HG03097 (cell line): ENCODE measurements at regions not wholly inside any gene's neighbourhood (a gene's known extent, or its start where the extent isn't known, plus 50 kb on each side); places are given as distances from the start of the nearest gene placed in this dataset.
"Not testable (repeated sequence)": the region's sequence is repeated elsewhere in the genome, so short reads cannot be mapped to it uniquely, and the experiment has no call there.

Experiments used
- ATAC-seq: cut with Tn5 transposase; IDR thresholded peaks from one replicate; pipeline ENCODE4 v1.9.1; 2021; ENCODE audit not compliant: unreplicated experiment, low FRiP score

DNA sequence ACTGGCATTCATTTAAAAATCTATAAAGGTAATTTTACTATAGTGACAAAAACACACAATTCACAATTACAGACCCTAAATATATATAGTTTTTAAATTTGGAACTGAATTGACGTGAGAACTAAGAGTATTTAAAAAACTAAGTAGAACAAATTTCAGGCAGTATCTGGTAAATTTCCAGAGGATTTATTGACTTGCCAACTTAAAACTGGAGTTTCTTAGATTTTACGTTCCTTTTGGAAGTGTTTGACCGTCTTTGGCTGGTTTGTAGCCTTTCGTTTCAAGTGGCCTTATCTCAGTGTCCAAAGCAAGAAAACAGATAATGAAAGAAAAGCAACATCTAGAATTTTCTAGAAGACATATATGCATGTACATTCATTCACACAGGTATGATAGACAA, 234.4 kb upstream of the VLDLR start:
- no peak for ATAC-seq

DNA sequence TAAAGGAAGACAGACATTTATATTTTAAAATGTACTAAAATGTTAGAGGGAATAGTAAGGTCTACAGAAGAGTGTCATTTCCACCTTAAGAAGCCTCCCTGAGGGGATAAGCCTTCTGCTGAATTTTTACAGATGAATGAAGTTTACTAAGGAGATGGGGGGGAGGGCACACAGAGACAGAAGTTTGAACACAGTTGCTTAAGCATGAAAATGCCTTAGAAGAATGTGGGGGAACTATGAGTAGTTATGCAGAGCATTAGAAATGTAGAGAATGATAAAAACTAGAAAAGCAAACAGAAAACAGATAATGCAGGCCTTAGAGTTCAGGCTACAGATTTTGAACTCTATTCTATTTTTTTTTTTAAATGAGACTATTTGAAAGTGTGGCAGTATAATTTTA, 232.2 kb upstream of the VLDLR start:
- ATAC-seq, result no peak

DNA sequence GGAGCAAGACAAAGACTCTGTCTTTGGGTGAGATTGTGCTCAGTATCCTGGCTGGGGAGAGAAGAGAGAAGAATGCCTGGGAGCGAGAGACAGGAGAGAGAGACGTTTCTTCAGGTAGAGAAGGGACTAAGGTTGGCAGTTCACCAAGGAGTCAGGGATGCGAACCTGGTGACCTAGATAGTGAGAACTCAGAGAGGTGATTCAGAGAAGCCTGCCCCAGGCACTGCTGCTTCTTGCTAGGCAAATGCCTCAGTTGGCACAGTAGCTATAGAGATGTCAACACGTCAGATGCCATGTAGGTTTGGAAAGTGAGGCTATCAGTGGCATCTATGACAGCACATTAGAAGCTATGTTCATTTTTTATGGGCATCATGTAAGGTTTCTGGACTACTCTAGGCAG, 231.6 kb upstream of the VLDLR start:
- ATAC-seq, result no peak

DNA sequence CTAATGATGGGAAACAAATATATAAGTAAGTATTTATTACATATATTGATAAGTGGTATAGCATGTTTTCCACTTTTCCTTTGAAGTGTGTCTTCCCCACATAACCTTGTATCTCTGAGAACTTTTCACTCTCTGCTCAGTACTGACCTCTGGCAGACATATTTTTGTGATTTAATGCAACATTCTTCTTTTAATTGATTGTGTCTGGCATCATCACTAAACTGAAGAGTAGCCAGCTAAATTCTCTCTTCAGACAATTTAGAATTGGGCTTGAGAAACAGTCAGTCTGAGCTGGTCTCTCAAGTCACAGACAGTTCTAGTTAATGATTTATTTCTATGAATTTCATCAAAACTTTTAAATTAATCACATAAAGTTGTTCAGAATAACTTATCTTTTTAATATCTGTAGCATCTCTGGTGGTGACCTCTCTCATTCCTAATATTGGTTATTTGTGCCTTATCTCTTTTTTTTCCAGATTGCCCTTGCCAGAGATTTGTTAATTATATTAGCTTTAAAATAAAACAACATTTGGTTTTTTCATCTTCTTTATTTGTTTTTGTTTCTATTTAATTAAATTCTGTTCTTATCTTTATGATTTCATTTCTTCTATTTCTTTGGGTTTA, 230.0 kb upstream of the VLDLR start:
- not testable (repeated sequence) for ATAC-seq

DNA sequence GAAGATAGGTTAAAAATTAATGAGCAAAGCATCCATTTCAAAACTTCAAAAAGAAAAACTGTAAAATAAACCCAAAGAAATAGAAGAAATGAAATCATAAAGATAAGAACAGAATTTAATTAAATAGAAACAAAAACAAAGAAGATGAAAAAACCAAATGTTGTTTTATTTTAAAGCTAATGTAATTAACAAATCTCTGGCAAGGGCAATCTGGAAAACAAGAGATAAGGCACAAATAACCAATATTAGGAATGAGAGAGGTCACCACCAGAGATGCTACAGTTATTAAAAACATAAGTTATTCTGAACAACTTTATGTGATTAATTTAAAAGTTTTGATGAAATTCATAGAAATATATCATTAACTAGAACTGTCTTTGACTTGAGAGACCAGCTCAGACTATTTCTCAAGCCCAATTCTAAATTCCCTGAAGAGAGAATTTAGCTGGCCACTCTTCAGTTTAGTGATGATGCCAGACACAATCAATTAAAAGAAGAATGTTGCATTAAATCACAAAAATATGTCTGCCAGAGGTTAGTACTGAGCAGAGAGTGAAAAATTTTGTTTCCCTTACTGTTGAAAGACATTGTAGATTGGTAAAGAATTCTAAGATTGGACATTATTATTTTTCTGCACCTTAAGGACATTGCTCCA, 227.4 kb upstream of the VLDLR start:
- ATAC-seq, result not testable (repeated sequence)

DNA sequence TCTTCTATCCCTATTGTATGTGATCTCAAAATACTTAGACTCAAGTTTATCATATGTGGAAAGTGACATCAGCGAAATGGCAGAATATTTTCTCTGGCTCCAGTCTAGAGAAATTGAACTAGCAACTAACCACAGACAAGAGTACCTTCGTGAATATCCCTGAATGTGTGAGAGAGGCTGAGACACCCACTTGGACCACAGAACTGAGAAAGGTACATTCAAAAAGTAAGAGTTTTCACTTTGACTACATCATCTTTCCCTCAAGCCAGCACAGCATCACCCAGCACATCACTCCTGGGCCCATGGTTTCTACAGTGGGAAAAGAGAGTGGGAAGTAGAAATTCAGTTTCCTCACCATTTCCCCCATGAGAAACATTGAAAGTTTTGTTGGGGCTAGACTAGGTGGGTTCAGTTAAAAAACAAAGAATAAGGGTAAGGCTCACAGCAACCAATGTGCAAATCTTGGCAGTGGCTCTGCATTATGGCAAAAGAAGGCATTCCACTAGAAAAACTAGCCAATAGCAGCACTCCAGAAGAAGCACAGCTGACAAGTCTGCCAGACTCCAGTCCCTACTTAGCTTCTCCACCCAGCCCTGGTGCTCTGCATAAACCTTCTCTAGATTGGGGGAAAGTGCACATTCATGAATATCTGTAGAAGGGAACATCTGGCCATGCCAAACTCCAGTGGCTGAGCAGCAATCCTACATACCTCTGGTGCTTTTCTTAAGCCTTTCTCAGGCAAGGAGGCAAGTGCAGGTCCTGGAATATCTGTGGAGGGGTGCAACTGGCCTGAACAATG, 225.6 kb upstream of the VLDLR start:
- no peak for ATAC-seq

DNA sequence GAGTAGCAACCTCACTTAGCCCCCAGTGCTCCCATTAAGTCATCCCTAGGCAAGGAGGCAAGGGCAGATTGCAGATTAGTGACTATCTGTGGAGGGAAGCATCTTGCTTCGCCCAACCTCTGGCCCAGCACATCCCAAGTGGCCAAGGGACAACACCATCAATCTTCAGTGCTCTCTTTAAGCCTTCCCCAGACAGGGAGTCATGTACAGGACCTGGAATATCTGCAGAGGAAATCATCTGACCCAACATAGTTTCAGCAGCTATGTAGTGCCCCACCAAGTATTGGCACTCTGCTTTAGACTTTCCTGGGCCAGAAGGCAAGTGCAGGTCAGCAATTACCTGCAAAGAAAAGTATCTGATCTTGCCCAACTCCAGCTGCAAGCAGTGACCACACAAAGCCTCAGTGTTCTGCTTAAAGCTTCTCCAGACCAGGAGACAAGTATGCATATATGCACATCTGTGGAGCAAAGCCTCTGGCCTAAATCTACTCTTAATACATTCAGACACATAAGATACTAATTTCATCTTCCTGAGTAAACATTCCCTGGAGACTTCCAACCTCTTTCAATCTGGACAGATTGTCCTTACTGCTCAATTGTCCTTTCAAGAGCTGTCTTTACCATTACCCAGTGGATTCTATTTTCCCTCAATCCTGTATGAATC, 224.8 kb upstream of the VLDLR start:
- ATAC-seq, result no peak

DNA sequence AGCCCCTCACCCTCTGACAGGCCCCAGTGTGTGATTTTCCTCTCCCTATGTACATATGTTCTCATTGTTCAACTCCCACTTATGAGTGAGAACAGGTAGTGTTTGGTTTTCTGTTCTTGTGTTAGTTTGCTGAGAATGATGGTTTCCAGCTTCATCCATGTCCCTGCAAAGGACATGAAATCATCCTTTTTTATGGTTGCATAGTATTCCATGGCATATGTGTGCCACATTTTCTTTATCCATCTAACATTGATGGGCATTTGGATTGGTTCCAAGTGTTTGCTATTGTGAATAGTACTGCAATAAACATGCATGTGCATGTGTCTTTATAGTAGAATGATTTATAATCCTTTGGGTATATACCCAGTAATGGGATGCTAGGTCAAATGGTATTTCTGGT, 223.7 kb upstream of the VLDLR start:
- not testable (repeated sequence) for ATAC-seq

DNA sequence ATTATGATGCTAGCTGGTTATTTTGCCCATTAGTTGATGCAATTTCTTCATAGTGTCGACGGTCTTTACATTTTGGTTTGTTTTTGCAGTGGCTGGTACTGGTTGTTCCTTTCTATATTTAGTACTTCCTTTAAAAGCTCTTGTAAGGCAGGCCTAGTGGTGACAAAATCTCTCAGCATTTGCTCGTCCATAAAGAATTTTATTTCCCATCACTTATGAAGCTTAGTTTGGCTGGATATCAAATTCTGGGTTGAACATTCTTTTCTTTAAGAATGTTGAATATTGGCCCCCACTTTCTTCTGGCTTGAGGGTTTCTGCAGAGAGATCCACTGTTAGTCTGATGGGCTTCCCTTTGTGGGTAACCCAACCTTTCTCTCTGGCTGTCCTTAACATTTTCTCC, 219.8 kb upstream of the VLDLR start:
- ATAC-seq, result not testable (repeated sequence)

DNA sequence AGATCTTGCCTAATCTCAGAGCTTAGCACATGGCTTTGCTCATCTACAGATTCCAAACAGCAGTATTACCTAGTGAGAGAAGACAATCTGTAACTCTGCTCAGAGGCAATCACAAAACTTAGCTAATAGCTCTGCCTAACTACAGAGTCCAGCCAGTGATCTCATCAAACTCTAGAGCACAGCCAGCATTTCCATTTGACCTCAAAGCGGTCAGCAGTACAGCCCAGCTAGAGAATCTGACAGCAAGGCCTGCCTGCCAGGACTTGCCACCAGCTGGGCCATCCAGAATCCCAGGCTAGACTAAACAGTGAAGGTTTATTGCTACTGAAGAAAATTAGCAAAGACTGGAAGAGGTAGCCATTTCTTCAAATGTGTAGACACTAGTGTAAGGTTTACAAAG, 217.9 kb upstream of the VLDLR start:
- no peak for ATAC-seq

DNA sequence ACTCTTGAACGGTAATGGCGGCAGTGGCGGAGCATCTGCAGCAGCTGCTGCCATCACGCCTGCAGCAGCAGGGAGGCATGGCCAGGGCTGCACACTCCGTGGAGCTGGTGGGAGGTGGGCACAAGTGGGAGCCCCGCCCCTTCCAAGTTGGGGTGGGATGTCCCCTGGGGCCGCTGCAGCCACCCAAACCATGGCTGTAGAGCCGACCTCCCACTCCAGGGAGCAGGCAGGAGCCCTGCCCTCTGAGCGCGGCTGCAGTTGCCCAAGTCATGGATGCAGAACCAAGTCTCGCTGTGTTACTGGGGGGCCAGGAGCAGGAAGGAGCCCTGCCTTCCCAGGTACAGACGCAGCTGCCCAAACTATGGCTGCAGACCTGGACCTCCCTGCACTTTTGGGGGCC, 215.3 kb upstream of the VLDLR start:
- ATAC-seq, result no peak

DNA sequence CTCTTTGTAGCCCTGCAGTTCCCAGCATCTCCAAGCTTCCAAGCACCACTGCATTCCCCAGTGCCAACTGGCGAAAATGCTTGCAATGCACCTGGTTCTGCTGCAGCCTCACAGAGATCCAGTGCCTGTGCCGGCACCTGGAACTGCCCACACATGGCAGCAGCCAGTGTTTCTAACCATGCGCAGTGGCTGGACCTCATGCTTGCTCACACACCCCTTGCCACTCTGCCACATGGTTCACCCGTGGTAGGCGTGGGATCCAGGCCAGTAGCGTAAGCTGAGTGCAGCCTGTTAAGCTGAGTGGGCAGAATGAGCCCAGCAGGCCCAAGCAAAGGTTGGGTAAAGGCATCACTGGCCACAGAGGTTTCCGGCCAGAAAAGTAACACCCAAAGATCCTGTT, 214.1 kb upstream of the VLDLR start:
- no peak for ATAC-seq

DNA sequence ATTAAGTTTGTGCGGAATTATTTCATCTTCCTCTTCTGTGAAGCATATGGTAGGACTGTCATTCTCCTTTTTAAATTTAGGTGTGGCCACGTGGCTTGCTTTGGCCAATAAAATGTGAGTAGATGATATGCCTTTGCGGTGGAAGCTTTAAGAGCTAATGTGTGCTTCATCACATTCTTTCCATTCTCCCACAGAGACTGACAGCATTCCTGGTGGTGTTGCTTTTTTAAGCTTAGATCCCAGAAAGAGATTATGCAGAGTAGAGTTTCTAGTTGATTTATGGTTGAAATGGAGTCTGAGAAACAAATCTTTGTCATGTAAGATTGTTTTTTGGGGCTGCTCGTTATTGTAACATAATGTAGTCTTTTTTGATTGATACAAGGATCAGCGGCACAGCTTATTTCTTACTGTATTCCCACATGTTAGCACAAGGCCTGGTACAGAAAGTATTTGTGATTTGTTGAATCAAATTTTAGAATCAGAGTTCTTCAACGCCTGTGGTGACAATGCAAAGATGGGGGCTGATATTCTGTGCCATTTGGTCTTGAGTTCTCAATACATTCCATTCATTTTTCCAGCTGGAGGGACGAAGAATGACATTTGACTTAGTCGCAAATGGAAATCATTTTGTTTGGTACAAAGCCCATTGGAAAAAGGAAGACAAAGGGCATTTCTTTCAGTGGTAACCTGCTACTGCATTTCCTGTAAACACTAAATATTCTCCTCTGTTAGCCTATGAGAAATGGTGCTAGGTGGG, 209.9 kb upstream of the VLDLR start:
- no peak for ATAC-seq

DNA sequence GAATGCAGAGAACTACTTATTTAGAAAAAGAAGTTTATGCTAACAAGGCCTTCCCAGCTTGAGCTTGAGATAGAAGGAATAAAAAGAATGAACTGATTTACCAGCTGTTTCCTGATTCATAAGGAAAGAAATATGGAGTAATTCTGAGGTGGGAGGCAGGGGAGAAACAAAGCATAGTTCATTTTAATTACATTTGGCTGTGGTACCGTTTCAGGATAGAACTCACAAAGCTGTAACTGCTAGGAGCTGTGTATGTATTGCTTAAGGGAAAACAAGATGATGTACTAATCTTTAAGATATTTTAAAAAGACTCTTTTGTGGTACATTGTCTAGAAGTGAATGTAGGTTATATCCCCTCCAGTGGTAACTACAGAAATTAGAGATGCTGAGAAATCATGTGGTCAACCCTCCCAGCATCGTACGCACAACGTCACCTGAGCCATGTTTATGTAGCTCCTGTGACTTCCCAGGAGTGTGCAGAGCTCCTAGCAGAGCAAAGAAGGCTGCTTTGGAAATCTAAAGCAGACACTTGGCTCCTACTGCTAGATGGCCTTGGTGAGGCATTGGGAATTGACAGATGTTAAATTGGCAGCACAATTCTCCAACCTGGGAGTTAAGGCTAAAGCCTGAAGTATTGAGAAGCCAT, 208.3 kb upstream of the VLDLR start:
- ATAC-seq, result no peak

DNA sequence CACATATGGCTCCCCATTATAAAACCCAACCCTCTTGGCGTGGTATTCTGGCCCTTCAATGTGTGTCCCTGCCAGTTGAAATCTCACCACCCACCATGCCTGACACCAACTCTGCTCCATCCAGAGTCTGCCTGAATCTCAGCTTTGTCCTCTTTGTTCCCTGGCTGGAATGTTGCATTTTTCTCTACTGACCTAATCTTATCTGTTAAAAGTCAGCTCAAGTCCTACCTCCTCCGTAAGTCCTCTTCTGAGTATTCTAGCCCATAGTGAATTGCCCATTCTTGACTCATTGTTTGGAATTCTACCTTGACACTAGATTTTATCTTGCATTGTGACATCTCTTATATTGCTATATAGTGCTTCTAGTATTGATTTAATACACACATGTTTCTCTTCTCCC, 207.1 kb upstream of the VLDLR start:
- no peak for ATAC-seq

DNA sequence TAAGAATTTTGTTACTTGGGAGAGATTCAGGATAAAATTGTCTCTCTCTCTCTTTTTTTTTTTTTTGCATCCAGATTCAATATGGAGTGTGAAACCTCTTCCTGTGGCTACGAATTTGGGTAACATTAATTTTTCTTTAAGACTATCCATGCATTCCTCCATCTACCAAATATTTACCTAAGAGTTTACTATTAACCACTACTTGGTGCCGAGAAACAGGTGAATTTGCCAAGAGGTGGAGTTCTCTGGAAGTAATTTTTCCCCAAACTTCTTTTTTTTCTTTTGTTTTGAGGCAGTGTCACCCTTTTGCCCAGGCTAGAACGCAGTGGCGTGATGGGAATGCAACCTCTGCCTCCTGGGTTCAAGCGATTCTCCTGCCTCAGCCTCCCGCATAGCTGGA, 206.3 kb upstream of the VLDLR start:
- ATAC-seq, result no peak

DNA sequence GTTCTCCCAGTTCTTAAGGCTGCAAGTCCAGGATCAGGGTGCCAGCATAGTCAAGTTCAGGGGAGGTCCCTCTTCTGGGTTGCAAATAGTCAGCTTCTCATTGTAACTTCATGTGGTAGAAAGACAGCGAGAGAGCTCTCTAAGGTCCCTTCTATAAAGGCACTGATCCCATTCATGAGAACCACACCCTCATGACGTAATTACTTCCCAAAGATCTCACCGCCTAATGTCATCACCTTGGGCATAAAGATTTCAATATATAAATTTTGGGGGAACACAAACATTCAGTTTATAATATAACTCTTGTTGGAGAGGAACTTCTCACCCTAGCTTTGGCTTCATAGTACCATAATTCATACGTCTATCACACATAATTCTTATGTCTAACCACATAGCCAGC, 203.9 kb upstream of the VLDLR start:
- no peak for ATAC-seq

DNA sequence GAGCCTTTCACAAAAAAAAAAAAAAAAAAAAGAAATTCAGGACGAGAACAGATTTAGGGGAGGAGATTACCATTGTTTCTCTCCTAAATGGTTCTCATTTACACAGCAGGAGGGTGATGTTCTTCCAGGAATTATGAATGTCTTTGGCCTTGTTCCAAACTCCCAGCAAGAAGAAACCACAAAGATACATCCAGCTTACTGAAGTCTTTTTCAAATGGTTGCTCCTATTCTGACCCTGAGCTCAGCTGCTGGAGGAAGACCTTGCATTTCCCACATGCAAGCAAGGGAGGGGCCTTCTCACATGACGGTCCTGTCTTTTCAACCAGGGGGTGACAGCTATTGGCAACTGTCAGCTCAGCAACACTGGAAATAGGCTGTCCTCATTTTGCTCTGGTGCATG, 203.0 kb upstream of the VLDLR start:
- ATAC-seq, result no peak

DNA sequence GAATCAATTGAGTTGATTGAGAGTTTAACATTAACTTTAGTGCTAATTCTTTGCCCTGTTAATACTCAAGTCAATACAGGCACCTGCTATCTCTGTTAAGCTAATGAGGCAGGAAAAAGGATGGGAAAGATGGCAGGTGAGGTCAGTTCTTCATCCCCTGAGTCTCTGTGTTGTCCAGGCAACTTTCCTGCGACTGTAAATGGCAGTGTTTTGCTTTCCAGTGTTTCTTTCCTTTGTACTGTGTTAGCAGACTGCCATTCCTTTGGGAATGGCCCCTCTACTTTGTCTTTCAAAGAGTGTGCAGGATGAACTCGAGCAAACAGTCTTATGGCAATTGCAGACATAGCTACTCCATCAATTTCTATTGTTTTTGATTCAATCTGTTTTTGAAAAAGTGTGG, 202.2 kb upstream of the VLDLR start:
- ATAC-seq, result no peak

DNA sequence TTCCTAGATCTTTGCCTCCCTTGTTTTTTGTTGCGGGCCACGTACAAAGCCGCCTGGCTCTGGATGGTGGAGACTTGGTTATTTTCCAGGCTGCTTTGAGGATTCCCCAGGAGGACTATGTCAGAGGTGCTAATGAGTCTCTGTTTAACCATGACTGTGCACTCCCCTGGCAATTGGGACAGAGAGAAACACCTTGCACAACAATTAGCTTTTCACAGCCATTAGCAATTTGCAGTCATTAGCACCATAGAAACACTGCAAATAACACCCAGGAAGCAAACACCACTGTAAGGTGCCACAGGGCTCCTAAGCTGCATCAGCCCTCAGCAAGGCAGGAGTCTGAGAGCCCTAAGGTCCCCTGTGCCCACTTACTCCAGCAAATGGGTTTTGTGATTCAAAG, 201.0 kb upstream of the VLDLR start:
- no peak for ATAC-seq
